Fibroblast of gingiva (primary cell): ENCODE measurements at regions not wholly inside any gene's neighbourhood (a gene's known extent, or its start where the extent isn't known, plus 50 kb on each side); places are given as distances from the start of the nearest gene placed in this dataset.
A peak's percentile ranks its signal among the peaks of the same experiment; 100 is the strongest.
"Not testable (repeated sequence)": the region's sequence is repeated elsewhere in the genome, so short reads cannot be mapped to it uniquely, and the experiment has no call there.

Source experiments
- DNase-seq: peaks from one replicate; pipeline ENCODE4 v3.0.0-alpha.2; 2011; ENCODE audit warnings: low read depth

GRCh38 chr1:74818241-74818640, 85.3 kb downstream of the TYW3 start:
- DNase-seq = no peak

- DNase-seq = peak; percentile 49
Observed at GRCh38 chr1:74818661-74819456, 85.9 kb downstream of the TYW3 start.

GRCh38 chr1:74822851-74823401, 90.0 kb downstream of the TYW3 start:
- DNase-seq = peak; percentile 84

GRCh38 chr1:74824497-74825107, 91.7 kb downstream of the TYW3 start:
- DNase-seq = no peak

GRCh38 chr1:74830766-74831165, 97.8 kb downstream of the TYW3 start:
- no peak for DNase-seq

GRCh38 chr1:74834261-74834660, 101.3 kb downstream of the TYW3 start:
- no peak for DNase-seq

GRCh38 chr1:74835051-74835450, 102.1 kb downstream of the TYW3 start:
- peak; percentile 81 for DNase-seq

GRCh38 chr1:74842726-74843125, 109.8 kb downstream of the TYW3 start:
- DNase-seq = no peak

GRCh38 chr1:74847715-74848114, 114.8 kb downstream of the TYW3 start:
- peak; percentile 6 for DNase-seq

GRCh38 chr1:74853756-74854155, 120.8 kb downstream of the TYW3 start:
- DNase-seq = peak; percentile 7

- no peak for DNase-seq
Observed at GRCh38 chr1:74856174-74856573, 123.2 kb downstream of the TYW3 start.

- DNase-seq = no peak
Observed at GRCh38 chr1:74857676-74858075, 124.7 kb downstream of the TYW3 start.

GRCh38 chr1:74858136-74858535, 125.2 kb downstream of the TYW3 start:
- DNase-seq = no peak

GRCh38 chr1:74861867-74862266, 128.9 kb downstream of the TYW3 start:
- no peak for DNase-seq

GRCh38 chr1:74869702-74870101, 136.8 kb downstream of the TYW3 start:
- no peak for DNase-seq

GRCh38 chr1:74877366-74877765, 144.4 kb downstream of the TYW3 start:
- DNase-seq = not testable (repeated sequence)

GRCh38 chr1:74895411-74895810, 162.5 kb downstream of the TYW3 start:
- no peak for DNase-seq

- no peak for DNase-seq
Observed at GRCh38 chr1:74908131-74908530, 175.2 kb downstream of the TYW3 start.

GRCh38 chr1:74908797-74909196, 175.8 kb downstream of the TYW3 start:
- DNase-seq = no peak

- no peak for DNase-seq
Observed at GRCh38 chr1:74913978-74914377, 181.0 kb downstream of the TYW3 start.

- DNase-seq = peak; percentile 60
Observed at GRCh38 chr1:74933500-74933899, 200.5 kb downstream of the TYW3 start.

GRCh38 chr1:74935446-74935845, 198.7 kb upstream of the LHX8 start:
- no peak for DNase-seq

- peak; percentile 49 for DNase-seq
Observed at GRCh38 chr1:74937176-74937575, 197.0 kb upstream of the LHX8 start.
